Endothelial cell of umbilical vein (primary cell): ENCODE measurements at regions not wholly inside any gene's neighbourhood (a gene's known extent, or its start where the extent isn't known, plus 50 kb on each side); places are given as distances from the start of the nearest gene placed in this dataset.

Experiments
- CTCF ChIP-seq, 2 donors: IDR thresholded peaks; 1 replicate in 1 of 2; 2 replicates in 1 of 2; pipeline ENCODE4 v1.5.1; 2011; ENCODE audit warnings: low read length in 2 of 2, mild to moderate bottlenecking in 2 of 2, moderate library complexity in 2 of 2, control low read depth in 1 of 2, inconsistent platforms in 1 of 2, low read depth in 1 of 2; ENCODE audit not compliant: insufficient read depth in 1 of 2; ENCODE audit errors: extremely low read depth in 1 of 2
- EZH2 ChIP-seq: IDR thresholded peaks from 2 replicates; pipeline ENCODE4 v1.6.1; 2012; ENCODE audit warnings: borderline replicate concordance, low read depth, mild to moderate bottlenecking, moderate library complexity, low read length, inconsistent platforms; ENCODE audit not compliant: severe bottlenecking
- FOS ChIP-seq: IDR thresholded peaks from 2 replicates; pipeline ENCODE4 v1.6.1; 2011; ENCODE audit warnings: mild to moderate bottlenecking, low read length, moderate library complexity, borderline replicate concordance; ENCODE audit not compliant: insufficient read depth
- POLR2A ChIP-seq: IDR thresholded peaks from 2 replicates; pipeline ENCODE4 v1.6.1; 2012; ENCODE audit warnings: low read depth, mild to moderate bottlenecking, control low read depth, low read length

DNA sequence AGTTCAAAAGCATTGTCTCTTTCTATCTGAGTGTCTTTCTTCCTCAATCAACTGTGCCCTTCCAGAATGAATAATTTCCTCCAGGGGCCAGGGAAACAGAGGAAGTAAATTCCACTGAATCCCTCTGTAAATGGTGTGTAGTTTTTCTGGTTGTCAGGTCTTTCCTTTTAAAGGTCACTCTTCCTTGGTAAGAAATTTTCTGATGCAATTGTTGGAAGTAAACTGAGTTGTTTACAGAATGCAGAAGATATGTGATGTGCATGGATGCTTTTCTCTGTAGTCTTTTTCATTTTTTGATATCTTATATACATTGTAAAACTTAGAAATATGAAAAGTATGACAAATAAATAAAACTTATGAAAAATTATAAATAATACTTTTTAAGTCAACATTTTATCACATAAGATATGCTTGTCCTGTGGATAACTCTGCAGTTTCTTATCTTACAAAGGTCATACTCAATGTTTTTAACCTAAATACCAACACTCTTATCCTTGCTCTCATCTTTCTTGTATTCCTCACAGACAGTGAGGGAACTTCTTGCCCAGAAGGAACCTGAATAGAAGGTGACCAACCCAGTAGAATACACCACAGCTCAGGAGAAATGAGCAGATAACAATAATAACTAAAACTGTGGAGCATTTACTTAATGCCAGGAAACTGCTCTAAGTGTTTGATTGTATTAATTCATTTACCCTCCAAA is 234.5 kb downstream of the METTL4 start:
- no peak for TF ChIP-seq CTCF (IDR thresholded peaks at IDR 0.05; ENCODE audit: extremely low read depth in 1 of 2, insufficient read depth in 1 of 2, low read depth in 1 of 2, low read length in 2 of 2)
- no peak for TF ChIP-seq POLR2A
- TF ChIP-seq FOS: no peak
- TF ChIP-seq EZH2: no peak
